H1 (cell line): ENCODE measurements at regions not wholly inside any gene's neighbourhood (a gene's known extent, or its start where the extent isn't known, plus 50 kb on each side); places are given as distances from the start of the nearest gene placed in this dataset.

ENCODE experiments used
- CTCF ChIA-PET: fragments of 300-600 bp; sonication (Branson Sonifier 250); formaldehyde crosslinking; loops from one replicate; lab custom pipeline; 2021; ENCODE audit not compliant: partially characterized antibody; lab: Charles Lee
- POLR2A ChIA-PET: fragments of 300-600 bp; sonication (Branson Sonifier 250); formaldehyde crosslinking; loops from one replicate; lab custom pipeline; 2021; ENCODE audit warnings: inconsistent platforms; ENCODE audit not compliant: partially characterized antibody; lab: Charles Lee
- DNase-seq, 2 experiments: peaks; one replicate each; pipeline versions ENCODE4 v3.0.0 to v3.0.0-alpha.2; 2010 to 2022; ENCODE audit warnings: low spot score in 2 of 2, low read depth in 1 of 2, mixed read lengths in 1 of 2
- FAIRE-seq: peaks from 2 replicates; lab custom pipeline; 2011; peaks lifted over from hg19 to GRCh38; lab: Jason Lieb, UNC
- H2AFZ ChIP-seq: 2 replicates; pipeline ENCODE4 v1.8.1; 2012; ENCODE audit warnings: low read length, inconsistent platforms
- H2AK5ac ChIP-seq: 2 replicates; pipeline ENCODE4 v1.6.1; 2013; ENCODE audit warnings: low read depth, low read length
- H2BK120ac ChIP-seq: replicated peaks from 2 replicates; pipeline ENCODE3; 2013; ENCODE audit warnings: low read depth, low read length, inconsistent platforms
- H2BK12ac ChIP-seq: 2 replicates; pipeline ENCODE4 v1.6.1; 2013; ENCODE audit warnings: low read depth, low read length
- H2BK15ac ChIP-seq: 2 replicates; pipeline ENCODE4 v1.6.1; 2013; ENCODE audit warnings: low read length
- H2BK20ac ChIP-seq: 2 replicates; pipeline ENCODE4 v1.6.1; 2013; ENCODE audit warnings: low read length
- H2BK5ac ChIP-seq: 2 replicates; pipeline ENCODE4 v1.6.1; 2013; ENCODE audit warnings: low read depth, low read length
- H3K14ac ChIP-seq: 2 replicates; pipeline ENCODE4 v1.6.1; 2013; ENCODE audit warnings: inconsistent platforms; ENCODE audit not compliant: insufficient read length
- H3K18ac ChIP-seq: 2 replicates; pipeline ENCODE4 v1.6.1; 2013; ENCODE audit warnings: low read length; ENCODE audit errors: extremely low read depth
- H3K23ac ChIP-seq: 2 replicates; pipeline ENCODE4 v1.6.1; 2013; ENCODE audit warnings: inconsistent platforms; ENCODE audit not compliant: insufficient read length
- H3K23me2 ChIP-seq: 2 replicates; pipeline ENCODE4 v1.6.1; 2013; ENCODE audit warnings: low read depth, low read length
- H3K27ac ChIP-seq: 2 replicates; pipeline ENCODE4 v1.6.1; 2011; ENCODE audit warnings: low read depth, low read length, inconsistent platforms
- H3K27me3 ChIP-seq, 4 experiments: replicated peaks in 1 of 4; 1 replicate in 1 of 4; 2 replicates in 3 of 4; pipeline versions ENCODE4 v1.6.1 to v1.8.1; 2011 to 2013; ENCODE audit warnings: low read length in 3 of 4, mild to moderate bottlenecking in 3 of 4, inconsistent platforms in 2 of 4, mixed read lengths in 2 of 4, moderate library complexity in 1 of 4; ENCODE audit not compliant: control insufficient read depth in 3 of 4, insufficient read depth in 3 of 4; ENCODE audit errors: extremely low read depth in 1 of 4
- H3K36me3 ChIP-seq, 4 experiments: 2 replicates each; pipeline versions ENCODE4 v1.6.1 to v1.8.1; 2011 to 2013; ENCODE audit warnings: mild to moderate bottlenecking in 4 of 4, low read length in 3 of 4, moderate library complexity in 2 of 4, control low read depth in 1 of 4, inconsistent platforms in 1 of 4; ENCODE audit not compliant: insufficient read depth in 4 of 4, control insufficient read depth in 2 of 4
- H3K4ac ChIP-seq: replicated peaks from 2 replicates; pipeline ENCODE3; 2013; ENCODE audit warnings: low read length, low read depth, mixed read lengths, inconsistent platforms; ENCODE audit not compliant: insufficient read length
- H3K4me1 ChIP-seq, 4 experiments: replicated peaks in 1 of 4; 1 replicate in 1 of 4; 2 replicates in 3 of 4; pipeline versions ENCODE4 v1.6.1 to v1.8.1; 2011 to 2013; ENCODE audit warnings: low read length in 3 of 4, inconsistent platforms in 2 of 4, mixed read lengths in 1 of 4; ENCODE audit not compliant: insufficient read depth in 4 of 4, control insufficient read depth in 3 of 4
- H3K4me2 ChIP-seq, 2 experiments: 2 replicates each; pipeline versions ENCODE4 v1.6.1 to v1.8.1; 2011 to 2013; ENCODE audit warnings: low read depth in 2 of 2, low read length in 2 of 2, control low read depth in 1 of 2, inconsistent platforms in 1 of 2, mild to moderate bottlenecking in 1 of 2; ENCODE audit not compliant: insufficient read depth in 1 of 2
- H3K4me3 ChIP-seq, 4 experiments: fragments of 200-600, 300-600 bp in 1 of 4; sonication (generic), shearing (Covaris generic), sonication (Bioruptor Twin) in 1 of 4; 2 replicates each; pipeline versions ENCODE4 v1.5.1 to v1.8.1; 2011 to 2016; ENCODE audit warnings: low read length in 4 of 4, low read depth in 3 of 4, control low read depth in 2 of 4, inconsistent platforms in 2 of 4, mild to moderate bottlenecking in 2 of 4, mixed read lengths in 1 of 4, moderate library complexity in 1 of 4; ENCODE audit not compliant: insufficient read depth in 2 of 4; ENCODE audit errors: extremely low read depth in 1 of 4
- H3K56ac ChIP-seq: replicated peaks from 2 replicates; pipeline ENCODE3; 2013; ENCODE audit warnings: low read depth, mild to moderate bottlenecking, mixed read lengths, low read length, inconsistent platforms; ENCODE audit not compliant: insufficient read length
- H3K79me1 ChIP-seq: 2 replicates; pipeline ENCODE4 v1.6.1; 2013; ENCODE audit warnings: low read depth, low read length, control low read depth
- H3K79me2 ChIP-seq, 2 experiments: 2 replicates each; pipeline versions ENCODE4 v1.6.1 to v1.8.1; 2012 to 2013; ENCODE audit warnings: low read length in 2 of 2, mild to moderate bottlenecking in 2 of 2, inconsistent platforms in 1 of 2; ENCODE audit not compliant: insufficient read depth in 2 of 2, control insufficient read depth in 1 of 2
- H3K9ac ChIP-seq, 4 experiments: replicated peaks in 1 of 4; 1 replicate in 1 of 4; 2 replicates in 3 of 4; pipeline versions ENCODE4 v1.6.1 to v1.8.1; 2011 to 2013; ENCODE audit warnings: low read depth in 3 of 4, low read length in 3 of 4, control low read depth in 2 of 4, mild to moderate bottlenecking in 2 of 4, moderate library complexity in 2 of 4, inconsistent platforms in 1 of 4; ENCODE audit errors: extremely low read depth in 1 of 4
- H3K9me3 ChIP-seq, 2 experiments: 2 replicates each; pipeline versions ENCODE4 v1.6.1 to v1.8.1; 2012 to 2013; ENCODE audit warnings: mild to moderate bottlenecking in 2 of 2, moderate library complexity in 2 of 2, control low read depth in 1 of 2, inconsistent platforms in 1 of 2, low read depth in 1 of 2, low read length in 1 of 2, mixed read lengths in 1 of 2; ENCODE audit not compliant: insufficient read depth in 2 of 2
- H4K20me1 ChIP-seq, 2 experiments: replicated peaks in 1 of 2; 2 replicates each; pipeline versions ENCODE3 to v1.8.1; 2011 to 2013; ENCODE audit warnings: inconsistent platforms in 2 of 2, low read length in 2 of 2, mild to moderate bottlenecking in 1 of 2; ENCODE audit not compliant: insufficient read depth in 2 of 2, control insufficient read depth in 1 of 2
- H4K5ac ChIP-seq: 2 replicates; pipeline ENCODE4 v1.6.1; 2013; ENCODE audit warnings: low read length, low read depth, mixed read lengths, inconsistent platforms; ENCODE audit not compliant: insufficient read length
- H4K8ac ChIP-seq: 2 replicates; pipeline ENCODE4 v1.8.0; 2013; ENCODE audit warnings: mild to moderate bottlenecking, moderate library complexity, low read length, inconsistent platforms; ENCODE audit not compliant: insufficient read depth; ENCODE audit errors: extremely low read depth
- H4K91ac ChIP-seq: replicated peaks from 2 replicates; pipeline ENCODE3; 2013; ENCODE audit warnings: low read length, mixed read lengths, inconsistent platforms; ENCODE audit not compliant: insufficient read length
- BACH1 ChIP-seq: IDR thresholded peaks from 2 replicates; pipeline ENCODE4 v1.6.1; 2012; ENCODE audit warnings: low read length, improper control_type of control experiment
- CEBPB ChIP-seq: IDR thresholded peaks from 2 replicates; pipeline ENCODE4 v1.6.1; 2012; ENCODE audit warnings: low read depth, low read length
- CHD1 ChIP-seq: IDR thresholded peaks from 2 replicates; pipeline ENCODE4 v1.6.1; 2012; ENCODE audit warnings: low read depth, low read length, improper control_type of control experiment
- FOSL1 ChIP-seq: IDR thresholded peaks from 2 replicates; pipeline ENCODE4 v1.6.1; 2011; ENCODE audit warnings: mild to moderate bottlenecking, low read depth, low read length, moderate library complexity; ENCODE audit not compliant: insufficient read depth
- SIN3A ChIP-seq, 2 experiments: IDR thresholded peaks in 1 of 2; conservative IDR thresholded peaks in 1 of 2; 2 replicates each; pipeline ENCODE4 v1.6.1; 2011 to 2012; ENCODE audit warnings: low read length in 2 of 2, improper control_type of control experiment in 1 of 2, low read depth in 1 of 2, mild to moderate bottlenecking in 1 of 2
- SIX5 ChIP-seq: IDR thresholded peaks from 2 replicates; pipeline ENCODE4 v1.6.1; 2011; ENCODE audit warnings: mild to moderate bottlenecking, low read depth, low read length
- TBP ChIP-seq: IDR thresholded peaks from 2 replicates; pipeline ENCODE4 v1.6.1; 2011; ENCODE audit warnings: low read depth, low read length, improper control_type of control experiment
- WGBS, 2 experiments: shearing (Covaris generic) in 1 of 2; methylation state at CpG; one replicate each; pipeline versions ENCODE4 v1.1.6 to v1.1.7; 2013 to 2015; ENCODE audit warnings: low lambda C conversion rate in 2 of 2, mixed read lengths in 2 of 2, inconsistent platforms in 1 of 2, low coverage in 1 of 2, missing lambda C conversion rate in 1 of 2; ENCODE audit not compliant: insufficient replicate concordance in 2 of 2, insufficient coverage in 1 of 2, insufficient read length in 1 of 2; ENCODE audit errors: extremely low coverage in 1 of 2, missing lambda C conversion rate in 1 of 2; 5-methylcytosine and 5-hydroxymethylcytosine counted together

- CTCF ChIA-PET, result no interaction called here
Observed at GRCh38 chr14:27184427-27184826, 586.6 kb upstream of the NOVA1 start.

More at GRCh38 chr14:27184427-27184826, 586.6 kb upstream of the NOVA1 start:
- Histone ChIP-seq H3K27me3 (no peaks in the 10 kb centered on the region), H2AK5ac (no peak overlapping the region), H3K36me3 (no peaks in the 10 kb centered on the region), H4K91ac (no peak overlapping the region), H3K9ac (no peak overlapping the region), H3K27ac (no peak overlapping the region), H2BK5ac (no peak overlapping the region), H3K14ac (no peak overlapping the region), H3K9me3 (no peaks in the 10 kb centered on the region), H2AFZ (no peak overlapping the region), H3K18ac (no peak overlapping the region), H3K23ac (no peak overlapping the region), H3K23me2 (no peaks in the 10 kb centered on the region), H3K4me1 (no peaks in the 10 kb centered on the region), H4K8ac (no peak overlapping the region), H2BK12ac (no peak overlapping the region), H3K79me1 (no peaks in the 10 kb centered on the region), H2BK15ac (no peak overlapping the region), H3K4me2 (no peak overlapping the region), H2BK120ac (no peak overlapping the region), H3K56ac (no peak overlapping the region), H3K4me3 (no peak overlapping the region), H3K4ac (no peak overlapping the region), H4K20me1 (no peaks in the 10 kb centered on the region), H3K79me2 (no peaks in the 10 kb centered on the region), H2BK20ac (no peak overlapping the region), H4K5ac (no peak overlapping the region)
- FAIRE-seq (no peak), DNase-seq (no peak)
- POLR2A ChIA-PET, result no interaction called here
- 86% methylated on average over 4 of the region's 4 CpGs; no CpG with 5 or more reads in 1 of the 2 experiments for WGBS, 2 experiments
- TF ChIP-seq CEBPB (no peak), SIN3A (conservative IDR thresholded peaks at IDR 0.05 in 1 of 2, IDR thresholded peaks at IDR 0.05 in 1 of 2; ENCODE audit: low read depth in 1 of 2, low read length in 2 of 2) (no peak), CHD1 (no peak), BACH1 (no peak), TBP (no peak), SIX5 (no peak), FOSL1 (no peak)
